CD14-positive monocyte (primary cell): ENCODE measurements at regions not wholly inside any gene's neighbourhood (a gene's known extent, or its start where the extent isn't known, plus 50 kb on each side); places are given as distances from the start of the nearest gene placed in this dataset.

Experiments
- DNase-seq, 3 donors: peaks; one replicate each; pipeline ENCODE4 v3.0.0-alpha.2; 2011 to 2022
- H2AFZ ChIP-seq: 2 replicates; pipeline ENCODE4 v1.6.0; 2012; ENCODE audit warnings: mild to moderate bottlenecking, low read depth, low read length, inconsistent platforms; ENCODE audit not compliant: insufficient read depth, poor library complexity, severe bottlenecking
- H3K27ac ChIP-seq, 2 donors: 1 replicate in 1 of 2; 2 replicates in 1 of 2; pipeline ENCODE4 v1.5.1; 2012 to 2013; ENCODE audit warnings: low read length in 2 of 2, control low read depth in 1 of 2, inconsistent platforms in 1 of 2, low read depth in 1 of 2, mild to moderate bottlenecking in 1 of 2
- H3K27me3 ChIP-seq, 2 donors: one replicate each; pipeline versions ENCODE4 v1.6.0 to v1.6.1; 2011 to 2013; ENCODE audit warnings: low read length in 2 of 2; ENCODE audit not compliant: control insufficient read depth in 2 of 2, insufficient read depth in 2 of 2
- H3K36me3 ChIP-seq, 2 donors: replicated peaks in 1 of 2; 1 replicate in 1 of 2; 2 replicates in 1 of 2; pipeline versions ENCODE4 v1.5.1 to v1.6.1; 2012 to 2013; ENCODE audit warnings: low read length in 2 of 2, control low read depth in 1 of 2, inconsistent platforms in 1 of 2, mild to moderate bottlenecking in 1 of 2; ENCODE audit not compliant: insufficient read depth in 2 of 2, control insufficient read depth in 1 of 2
- H3K4me1 ChIP-seq, 2 donors: 1 replicate in 1 of 2; 2 replicates in 1 of 2; pipeline versions ENCODE4 v1.5.1 to v1.6.1; 2012 to 2013; ENCODE audit warnings: low read length in 2 of 2, control low read depth in 1 of 2, inconsistent platforms in 1 of 2, mild to moderate bottlenecking in 1 of 2, moderate library complexity in 1 of 2; ENCODE audit not compliant: insufficient read depth in 2 of 2, control insufficient read depth in 1 of 2
- H3K4me2 ChIP-seq: replicated peaks from 2 replicates; pipeline ENCODE3; 2012; ENCODE audit warnings: low read length, moderate library complexity, mild to moderate bottlenecking; ENCODE audit not compliant: poor library complexity, severe bottlenecking; ENCODE audit errors: extremely low read depth
- H3K4me3 ChIP-seq, 3 experiments: fragments of 200-600 bp in 1 of 3; sonication (generic) in 1 of 3; replicated peaks in 1 of 3; 1 replicate in 2 of 3; 2 replicates in 1 of 3; pipeline ENCODE4 v1.5.1; 2011 to 2013; ENCODE audit warnings: low read length in 3 of 3, mild to moderate bottlenecking in 3 of 3, control low read depth in 2 of 3, low read depth in 2 of 3, inconsistent platforms in 1 of 3, moderate library complexity in 1 of 3
- H3K79me2 ChIP-seq: 2 replicates; pipeline ENCODE4 v1.6.0; 2012; ENCODE audit warnings: mild to moderate bottlenecking, control low read depth, inconsistent platforms, low read length, moderate library complexity; ENCODE audit not compliant: insufficient read depth
- H3K9ac ChIP-seq: 2 replicates; pipeline ENCODE4 v1.6.0; 2017; ENCODE audit warnings: low read length, mild to moderate bottlenecking; ENCODE audit not compliant: insufficient read depth, poor library complexity, severe bottlenecking
- H3K9me3 ChIP-seq, 2 donors: replicated peaks in 1 of 2; 1 replicate in 1 of 2; 2 replicates in 1 of 2; pipeline versions ENCODE4 v1.5.1 to v1.6.1; 2012 to 2013; ENCODE audit warnings: low read length in 2 of 2, control low read depth in 1 of 2; ENCODE audit not compliant: control insufficient read depth in 1 of 2, insufficient read depth in 1 of 2
- H4K20me1 ChIP-seq: 2 replicates; pipeline ENCODE4 v1.6.0; 2012; ENCODE audit warnings: mild to moderate bottlenecking, low read length, control low read depth, moderate library complexity; ENCODE audit not compliant: insufficient read depth
- H3K27ac Mint-ChIP-seq, 7 donors: one replicate each; pipeline ENCODE4 v1.8.0; 2020; ENCODE audit warnings: mild to moderate bottlenecking in 7 of 7, mixed read lengths in 7 of 7, moderate library complexity in 6 of 7, inconsistent platforms in 2 of 7
- H3K27me3 Mint-ChIP-seq, 3 donors: one replicate each; pipeline ENCODE4 v1.8.0; 2021 to 2022; ENCODE audit warnings: low read depth in 3 of 3, mild to moderate bottlenecking in 3 of 3, mixed read lengths in 3 of 3, moderate library complexity in 3 of 3, inconsistent platforms in 1 of 3
- H3K36me3 Mint-ChIP-seq, 2 donors: one replicate each; pipeline ENCODE4 v1.8.0; 2020; ENCODE audit warnings: mixed read lengths in 2 of 2, inconsistent platforms in 1 of 2, mild to moderate bottlenecking in 1 of 2
- H3K4me1 Mint-ChIP-seq: one replicate; pipeline ENCODE4 v1.8.0; 2020; ENCODE audit warnings: mild to moderate bottlenecking, mixed read lengths
- H3K4me3 Mint-ChIP-seq, 2 donors: one replicate each; pipeline ENCODE4 v1.8.0; 2020; ENCODE audit warnings: mild to moderate bottlenecking in 2 of 2, mixed read lengths in 2 of 2, moderate library complexity in 1 of 2
- H3K9me3 Mint-ChIP-seq, 7 donors: one replicate each; pipeline ENCODE4 v1.8.0; 2020 to 2022; ENCODE audit warnings: mixed read lengths in 7 of 7, mild to moderate bottlenecking in 6 of 7, moderate library complexity in 6 of 7, inconsistent platforms in 2 of 7
- WGBS: methylation state at CpG from one replicate; pipeline ENCODE4 v1.1.5; 2013; ENCODE audit warnings: missing lambda C conversion rate; ENCODE audit not compliant: insufficient coverage; 5-methylcytosine and 5-hydroxymethylcytosine counted together
- intact Hi-C, 2 donors: fragments of 100-400 bp; cut with micrococcal nuclease; formaldehyde crosslinking; loops; one replicate each; pipeline versions ENCODE4 v1.15.0 to v1.15.1; 2023
- TF ChIP-seq, protein P1 (sequence below): fragments of 200-600 bp; IDR thresholded peaks from one replicate; pipeline ENCODE4 v1.8.0; 2022; ENCODE audit warnings: antibody characterized with exemption, mild to moderate bottlenecking

DNA sequence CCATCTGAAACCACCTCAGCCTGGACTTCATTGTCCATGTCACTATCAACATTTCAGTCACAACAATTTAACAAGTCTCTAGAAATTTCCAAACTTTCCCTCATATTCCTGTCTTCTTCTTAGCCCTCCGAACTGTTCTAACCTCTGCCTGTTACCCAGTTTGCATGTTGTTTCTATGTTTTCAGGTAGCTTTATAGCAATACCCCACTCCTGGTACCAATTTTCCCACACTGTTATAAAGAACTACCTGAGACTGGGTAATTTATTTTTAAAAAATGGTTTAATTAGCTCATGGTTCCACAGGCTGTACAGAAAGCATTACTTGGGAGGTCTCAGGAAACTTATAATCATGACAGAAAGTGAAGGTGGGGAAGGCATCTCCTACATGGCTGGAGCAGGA is 679.2 kb upstream of the FRG1 start:
- Histone ChIP-seq H2AFZ (no peak overlapping the region), H3K4me1 (no peaks in the 10 kb centered on the region), H3K79me2 (no peaks in the 10 kb centered on the region), H3K4me3 (no peak overlapping the region), H3K36me3 (no peaks in the 10 kb centered on the region), H3K9ac (no peak overlapping the region), H3K27me3 (no peaks in the 10 kb centered on the region), H4K20me1 (no peaks in the 10 kb centered on the region), H3K27ac (no peak overlapping the region), H3K9me3 (peaks cover 7 to 9% of the 10 kb centered on the region in 2 donors), H3K4me2 (no peak overlapping the region)
- Mint-ChIP-seq H3K27ac (no peak overlapping the region), H3K4me1 (no peaks in the 10 kb centered on the region), H3K4me3 (no peak overlapping the region), H3K36me3 (no peaks in the 10 kb centered on the region), H3K27me3 (peaks cover 0 to 1% (median 0%) of the 10 kb centered on the region in 3 donors), H3K9me3 (peaks cover under 1 to 15% (median 9%) of the 10 kb centered on the region in 7 donors)
- DNase-seq, result no peak
- intact Hi-C loops, result no loop called here
- TF ChIP-seq, protein P1, sequence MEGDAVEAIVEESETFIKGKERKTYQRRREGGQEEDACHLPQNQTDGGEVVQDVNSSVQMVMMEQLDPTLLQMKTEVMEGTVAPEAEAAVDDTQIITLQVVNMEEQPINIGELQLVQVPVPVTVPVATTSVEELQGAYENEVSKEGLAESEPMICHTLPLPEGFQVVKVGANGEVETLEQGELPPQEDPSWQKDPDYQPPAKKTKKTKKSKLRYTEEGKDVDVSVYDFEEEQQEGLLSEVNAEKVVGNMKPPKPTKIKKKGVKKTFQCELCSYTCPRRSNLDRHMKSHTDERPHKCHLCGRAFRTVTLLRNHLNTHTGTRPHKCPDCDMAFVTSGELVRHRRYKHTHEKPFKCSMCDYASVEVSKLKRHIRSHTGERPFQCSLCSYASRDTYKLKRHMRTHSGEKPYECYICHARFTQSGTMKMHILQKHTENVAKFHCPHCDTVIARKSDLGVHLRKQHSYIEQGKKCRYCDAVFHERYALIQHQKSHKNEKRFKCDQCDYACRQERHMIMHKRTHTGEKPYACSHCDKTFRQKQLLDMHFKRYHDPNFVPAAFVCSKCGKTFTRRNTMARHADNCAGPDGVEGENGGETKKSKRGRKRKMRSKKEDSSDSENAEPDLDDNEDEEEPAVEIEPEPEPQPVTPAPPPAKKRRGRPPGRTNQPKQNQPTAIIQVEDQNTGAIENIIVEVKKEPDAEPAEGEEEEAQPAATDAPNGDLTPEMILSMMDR, result no peak
- no CpG with 5 or more reads among the region's 1 CpG for WGBS

DNA sequence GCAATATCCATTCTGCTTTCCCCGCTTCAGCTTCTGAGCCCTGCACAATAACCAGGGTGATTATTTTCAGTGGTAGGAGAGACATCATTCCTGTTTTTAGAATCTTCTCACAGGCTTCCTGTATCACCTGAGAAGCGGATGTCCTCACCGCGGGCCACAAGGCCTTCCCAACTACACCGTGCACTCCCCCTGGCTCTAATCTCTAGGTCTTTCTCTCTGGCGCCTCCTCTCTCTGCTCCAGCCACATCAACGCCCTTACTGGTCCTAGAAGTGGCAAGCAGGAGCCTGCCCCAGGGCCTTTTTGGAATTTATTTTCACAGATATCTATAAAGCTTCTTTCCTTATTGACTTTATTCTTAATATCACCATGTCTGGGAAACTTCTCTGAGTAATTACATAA is 675.2 kb upstream of the FRG1 start:
- intact Hi-C loops, result no loop called here
- Histone ChIP-seq H2AFZ (no peak overlapping the region), H3K27ac (no peak overlapping the region), H3K9me3 (peaks cover 7 to 10% of the 10 kb centered on the region in 2 donors), H3K9ac (no peak overlapping the region), H4K20me1 (no peaks in the 10 kb centered on the region), H3K27me3 (no peaks in the 10 kb centered on the region), H3K4me3 (no peak overlapping the region), H3K36me3 (no peaks in the 10 kb centered on the region), H3K79me2 (no peaks in the 10 kb centered on the region), H3K4me1 (no peaks in the 10 kb centered on the region), H3K4me2 (no peak overlapping the region)
- Mint-ChIP-seq H3K4me1 (no peaks in the 10 kb centered on the region), H3K27ac (peak overlapping the region in 1 of 7 donors; percentile 3), H3K9me3 (peaks cover 3 to 17% (median 9%) of the 10 kb centered on the region in 7 donors), H3K36me3 (no peaks in the 10 kb centered on the region), H3K27me3 (no peaks in the 10 kb centered on the region), H3K4me3 (no peak overlapping the region)
- TF ChIP-seq, protein P1, result no peak
- DNase-seq, result no peak
- WGBS, result 86% methylated on average over 6 of the region's 7 CpGs
